HG03521 (cell line): ENCODE measurements at regions not wholly inside any gene's neighbourhood (a gene's known extent, or its start where the extent isn't known, plus 50 kb on each side); places are given as distances from the start of the nearest gene placed in this dataset.

Source experiments
- ATAC-seq: cut with Tn5 transposase; IDR thresholded peaks from one replicate; pipeline ENCODE4 v1.9.1; 2021; ENCODE audit warnings: mild to moderate bottlenecking, moderate library complexity; ENCODE audit not compliant: unreplicated experiment

DNA sequence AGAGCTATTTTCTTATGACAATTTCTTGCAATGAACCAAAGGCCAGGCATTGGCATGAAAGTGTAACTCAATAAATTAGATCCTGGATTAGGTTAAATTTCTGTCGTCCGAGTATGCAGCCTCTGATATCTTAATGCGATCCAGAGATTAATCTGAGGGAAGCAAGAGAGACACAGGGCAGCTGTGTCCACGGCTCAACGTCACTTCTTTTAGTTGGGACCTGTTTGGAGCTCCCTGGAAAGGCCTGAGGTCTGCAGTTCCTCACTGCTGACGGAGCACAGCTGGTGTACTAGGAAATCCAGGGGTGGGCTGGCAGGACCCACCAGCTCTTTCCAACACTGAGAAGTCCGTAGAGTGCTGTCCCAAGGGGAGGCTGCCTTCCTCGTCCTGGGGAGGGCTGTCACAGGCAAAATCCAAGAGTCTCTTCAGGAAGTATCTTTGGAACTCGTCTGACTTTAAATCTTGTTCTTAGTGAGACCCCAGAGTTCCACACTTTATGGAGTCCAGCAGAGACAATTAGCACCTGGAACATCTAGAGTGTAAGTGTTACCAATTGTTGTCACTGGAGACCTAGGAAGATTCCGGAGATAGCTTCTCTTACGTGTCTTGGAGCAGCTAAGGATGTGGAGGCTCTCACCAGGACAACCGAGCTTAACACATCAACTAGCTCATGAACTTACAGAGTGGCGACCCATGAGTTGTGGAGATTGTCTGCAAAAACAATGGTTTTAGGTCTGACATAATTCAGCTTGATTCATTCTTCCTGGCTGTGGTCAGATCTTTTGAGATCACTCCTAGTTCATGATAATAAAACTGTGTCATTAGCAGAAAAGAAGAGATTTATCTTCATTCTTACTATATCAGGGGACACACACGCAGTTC is 173.7 kb downstream of the ACKR3 start:
- no peak for ATAC-seq

DNA sequence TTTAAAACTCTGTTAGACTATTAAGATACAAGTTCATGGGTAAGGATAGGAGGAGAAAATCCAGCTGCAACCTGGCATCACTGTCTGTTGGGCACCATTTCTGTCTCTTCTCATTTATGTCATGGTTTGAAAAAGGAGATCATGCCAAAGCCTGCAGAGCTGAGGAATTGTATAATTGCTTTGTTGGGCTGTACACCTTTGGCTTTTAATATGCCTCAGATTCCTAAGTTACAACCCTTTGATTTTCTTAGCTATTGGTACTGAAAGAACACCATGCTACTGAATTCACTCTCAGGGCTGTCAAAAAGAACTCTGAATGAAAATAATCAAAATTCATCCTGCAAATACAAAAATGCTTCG is 174.3 kb downstream of the ACKR3 start:
- ATAC-seq: no peak

GRCh38 chr2:236744281-236744705 is 174.7 kb downstream of the ACKR3 start:
- no peak for ATAC-seq

GRCh38 chr2:236744716-236745115 is 175.1 kb downstream of the ACKR3 start:
- no peak for ATAC-seq

- no peak for ATAC-seq
Observed at GRCh38 chr2:236745420-236746210, 176.0 kb downstream of the ACKR3 start.

- no peak for ATAC-seq
Observed at GRCh38 chr2:236746833-236747232, 177.2 kb downstream of the ACKR3 start.

- no peak for ATAC-seq
Observed at GRCh38 chr2:236747426-236747825, 177.8 kb downstream of the ACKR3 start.

- ATAC-seq: no peak
Observed at GRCh38 chr2:236747925-236748324, 178.3 kb downstream of the ACKR3 start.

- ATAC-seq: no peak
Observed at GRCh38 chr2:236748385-236748784, 178.8 kb downstream of the ACKR3 start.

DNA sequence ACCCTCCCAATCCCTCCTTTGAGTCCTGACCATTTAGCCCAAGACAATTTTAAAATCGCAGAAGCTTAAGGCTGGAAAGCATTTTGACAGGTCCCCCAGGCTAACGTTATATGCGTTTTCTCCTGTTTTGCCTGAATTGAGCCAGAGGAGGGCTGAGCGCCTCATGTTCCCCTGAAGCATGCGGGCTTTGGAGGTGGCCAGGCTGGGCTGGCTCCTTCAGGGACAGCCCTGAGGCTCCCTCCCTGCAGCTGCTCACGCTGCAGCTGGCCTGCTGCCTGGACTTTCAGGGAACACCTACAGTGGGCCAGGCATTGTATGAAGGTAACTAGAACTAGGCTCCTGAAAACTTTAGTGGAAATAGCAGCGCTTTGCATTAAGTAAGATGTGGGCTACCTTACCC is 179.2 kb downstream of the ACKR3 start:
- ATAC-seq: no peak

GRCh38 chr2:236749346-236749745 is 179.7 kb downstream of the ACKR3 start:
- no peak for ATAC-seq

- no peak for ATAC-seq
Observed at GRCh38 chr2:236752096-236752495, 182.5 kb downstream of the ACKR3 start.

DNA sequence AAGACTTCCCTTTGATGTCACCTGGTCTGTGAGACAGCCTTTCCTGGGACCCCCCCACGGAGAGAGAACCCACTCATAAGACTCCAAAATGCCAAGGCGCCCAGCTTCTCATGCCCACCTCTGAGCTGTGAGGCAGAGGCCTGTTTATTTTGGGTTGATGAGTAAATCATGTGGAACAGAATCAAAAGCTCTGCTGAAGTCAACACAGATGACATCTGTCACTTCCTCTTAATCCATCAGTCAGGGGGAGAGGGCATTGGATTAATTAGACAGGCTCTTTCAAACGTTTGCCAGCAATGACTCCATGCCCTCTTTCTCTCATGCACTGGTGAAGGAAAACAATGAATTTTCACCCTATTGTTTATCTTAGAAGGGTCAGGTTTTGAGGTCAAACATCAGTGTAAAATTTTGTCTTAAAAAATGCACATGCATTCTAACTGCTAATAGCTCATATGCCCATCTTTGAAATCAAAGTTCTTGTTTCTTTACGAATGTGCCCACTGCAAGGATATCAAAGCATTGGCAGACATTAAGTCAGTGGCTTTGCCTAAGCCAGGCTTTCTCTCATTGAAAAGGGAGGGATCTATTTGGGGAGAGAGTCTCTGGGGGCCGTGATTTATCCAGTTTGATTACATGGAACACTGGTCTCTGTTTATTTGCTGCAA is 184.1 kb downstream of the ACKR3 start:
- ATAC-seq: no peak

DNA sequence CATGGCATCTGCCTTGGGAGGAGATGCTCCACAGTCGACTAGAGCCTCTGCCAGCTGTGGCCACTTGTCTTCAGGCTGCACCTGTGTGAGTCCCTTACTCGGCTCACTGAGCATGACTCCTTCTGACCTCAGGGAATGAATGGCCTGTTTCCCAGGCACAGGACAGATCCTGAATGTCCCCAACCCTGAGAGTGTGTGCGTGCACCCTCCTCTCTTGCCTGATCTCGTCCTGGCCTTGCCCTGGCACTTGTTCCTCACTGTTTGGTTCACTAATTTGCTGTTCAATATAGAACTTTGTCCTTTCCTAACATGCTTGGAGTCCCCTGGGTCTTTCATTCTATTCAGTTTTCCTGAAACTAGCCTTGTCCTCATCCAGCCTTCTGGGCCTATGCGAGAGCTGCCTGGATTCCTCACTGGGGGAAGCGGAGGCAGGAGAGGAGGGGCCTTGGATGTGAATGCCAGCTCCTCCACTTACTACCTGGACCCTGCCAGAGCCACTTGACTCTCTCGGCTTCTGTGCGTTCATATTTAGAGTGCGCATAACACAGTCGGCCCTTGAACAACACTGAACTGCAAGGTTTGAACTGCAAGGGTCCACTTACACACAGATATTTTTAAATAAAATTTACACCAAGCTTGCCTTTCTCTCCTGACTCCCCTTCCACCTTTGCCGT is 184.8 kb downstream of the ACKR3 start:
- ATAC-seq: no peak

GRCh38 chr2:236755278-236755840 is 185.7 kb downstream of the ACKR3 start:
- ATAC-seq: no peak

DNA sequence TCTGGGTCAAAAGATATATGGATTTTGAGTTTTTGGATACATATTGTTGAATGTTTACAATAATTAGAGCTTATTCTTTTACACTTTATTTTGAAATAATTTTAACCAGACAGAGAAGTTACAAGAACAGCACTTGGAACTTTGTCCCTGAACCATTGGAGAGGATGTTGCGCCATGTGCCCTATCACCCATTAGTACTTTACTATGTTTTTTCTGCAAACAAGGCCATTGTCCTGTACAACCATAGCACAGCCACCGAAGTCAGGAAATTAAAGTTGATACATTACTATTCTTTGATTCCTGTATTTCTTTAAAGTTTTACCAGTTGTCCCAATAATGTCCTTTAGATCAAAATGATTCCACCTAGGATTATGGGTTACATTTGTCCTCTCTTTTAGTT is 188.8 kb downstream of the ACKR3 start:
- ATAC-seq: no peak

- no peak for ATAC-seq
Observed at GRCh38 chr2:236760246-236760645, 190.6 kb downstream of the ACKR3 start.

DNA sequence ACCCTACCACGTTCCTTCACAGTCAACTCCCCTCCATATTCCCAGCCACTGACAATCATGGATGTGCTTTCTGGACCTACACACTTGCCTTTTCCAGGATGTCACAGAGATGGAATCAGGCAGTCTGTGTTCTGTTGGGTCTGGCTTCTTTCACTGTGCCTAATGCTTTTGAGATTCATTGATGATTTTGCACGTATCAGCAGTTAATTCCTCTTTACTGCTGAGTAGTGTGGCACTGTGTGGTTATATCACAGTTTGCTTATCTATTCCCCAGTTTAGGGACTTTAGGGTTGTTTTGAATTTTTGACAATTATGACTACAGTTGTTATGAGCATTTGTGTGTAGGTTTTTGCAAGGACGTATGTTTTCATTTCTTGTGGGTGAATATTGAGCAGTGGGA is 191.7 kb downstream of the ACKR3 start:
- no peak for ATAC-seq

GRCh38 chr2:236762628-236763027 is 193.0 kb downstream of the ACKR3 start:
- ATAC-seq: no peak

- no peak for ATAC-seq
Observed at GRCh38 chr2:236763857-236764256, 194.2 kb downstream of the ACKR3 start.

DNA sequence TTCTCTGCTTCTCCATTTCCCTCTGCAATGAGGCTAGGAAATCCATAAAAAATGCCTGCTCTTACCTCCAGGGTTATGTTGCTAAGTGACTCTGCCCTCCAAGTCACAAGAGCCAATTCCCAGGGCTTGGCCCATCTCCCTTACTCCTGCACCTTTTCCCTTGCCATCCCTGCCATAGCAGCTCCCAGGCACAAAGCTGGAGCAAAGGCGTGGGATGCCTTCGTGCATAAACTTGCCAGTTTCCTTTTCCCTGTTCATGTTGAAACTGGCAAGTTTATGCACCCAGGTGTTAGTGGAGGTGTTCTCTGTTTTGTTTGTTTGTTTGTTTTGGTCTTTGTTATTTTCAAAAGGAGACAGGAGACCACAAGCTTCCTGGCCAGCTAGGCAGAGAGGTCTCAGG is 195.1 kb downstream of the ACKR3 start:
- no peak for ATAC-seq
